OCI-LY7 (cell line): ENCODE measurements at regions not wholly inside any gene's neighbourhood (a gene's known extent, or its start where the extent isn't known, plus 50 kb on each side); places are given as distances from the start of the nearest gene placed in this dataset.

Experiments
- BruUV-seq: library from RNA; stranded (reverse); fragments of 400-500 nt; replicated peaks from 2 replicates; lab custom pipeline; 2021; lab: Mats Ljungman, UMichigan
- CTCF ChIA-PET: fragments of 300-600 bp; sonication (Branson Sonifier 250); formaldehyde crosslinking; loops from one replicate; lab custom pipeline; 2022; ENCODE audit warnings: antibody characterized with exemption; ENCODE audit not compliant: unreplicated experiment; lab: Charles Lee
- POLR2A ChIA-PET: fragments of 300-600 bp; sonication (Branson Sonifier 250); formaldehyde crosslinking; loops from one replicate; lab custom pipeline; 2022; ENCODE audit warnings: antibody characterized with exemption; lab: Charles Lee
- DNase-seq: peaks from one replicate; pipeline ENCODE4 v3.0.0-alpha.2; 2015; ENCODE audit warnings: low spot score
- H2AFZ ChIP-seq: fragments of 200-600 bp; sonication (generic), shearing (Covaris generic); 2 replicates; pipeline ENCODE4 v1.6.1; 2014; ENCODE audit warnings: mild to moderate bottlenecking, antibody characterized with exemption, low read length, moderate library complexity
- H3K27ac ChIP-seq: fragments of 200-600 bp; sonication (generic); 2 replicates; pipeline ENCODE4 v1.5.1; 2014; ENCODE audit warnings: mixed run types, low read depth, mild to moderate bottlenecking, moderate library complexity, low read length, inconsistent platforms; ENCODE audit not compliant: poor library complexity, severe bottlenecking
- H3K36me3 ChIP-seq: fragments of 200-600 bp; sonication (generic); 2 replicates; pipeline ENCODE4 v1.6.1; 2014; ENCODE audit warnings: mild to moderate bottlenecking, antibody characterized with exemption, low read length, moderate library complexity, mixed read lengths; ENCODE audit not compliant: insufficient read depth
- H3K4me1 ChIP-seq: fragments of 200-600 bp; sonication (generic); 2 replicates; pipeline ENCODE4 v1.5.1; 2014; ENCODE audit warnings: mild to moderate bottlenecking, low read length; ENCODE audit not compliant: insufficient read depth, poor library complexity, severe bottlenecking
- H3K4me2 ChIP-seq: fragments of 200-600 bp; sonication (generic); 2 replicates; pipeline ENCODE4 v1.6.1; 2014; ENCODE audit warnings: mild to moderate bottlenecking, low read length
- H3K4me3 ChIP-seq: fragments of 200-600 bp; sonication (generic); 2 replicates; pipeline ENCODE4 v1.5.1; 2014; ENCODE audit warnings: mild to moderate bottlenecking, low read depth, low read length; ENCODE audit not compliant: poor library complexity, severe bottlenecking
- H3K79me2 ChIP-seq: fragments of 200-600 bp; sonication (generic); 2 replicates; pipeline ENCODE4 v1.6.1; 2016; ENCODE audit warnings: low read depth, mild to moderate bottlenecking, low read length, moderate library complexity, mixed read lengths; ENCODE audit not compliant: insufficient read depth
- H3K9me2 ChIP-seq: fragments of 200-600 bp; sonication (generic); 2 replicates; pipeline ENCODE4 v1.6.1; 2016; ENCODE audit warnings: mild to moderate bottlenecking, low read length, mixed read lengths; ENCODE audit not compliant: insufficient read depth
- H3K9me3 ChIP-seq: fragments of 200-600 bp; sonication (generic); 2 replicates; pipeline ENCODE4 v1.6.1; 2014; ENCODE audit warnings: mild to moderate bottlenecking, mixed run types, low read length, mixed read lengths
- H4K20me1 ChIP-seq: fragments of 200-600 bp; sonication (generic); 2 replicates; pipeline ENCODE4 v1.6.1; 2014; ENCODE audit warnings: mild to moderate bottlenecking, antibody characterized with exemption, low read length, moderate library complexity, mixed read lengths; ENCODE audit not compliant: insufficient read depth
- CTCF ChIP-seq: fragments of 200-600 bp; sonication (generic); conservative IDR thresholded peaks from 2 replicates; pipeline ENCODE4 v1.5.1; 2014; ENCODE audit warnings: mild to moderate bottlenecking, antibody characterized with exemption, low read length, moderate library complexity, mixed read lengths
- EZH2phosphoT487 ChIP-seq: fragments of 200-600 bp; sonication (generic); IDR thresholded peaks from 2 replicates; pipeline ENCODE4 v1.6.1; 2018; ENCODE audit warnings: low read depth, borderline replicate concordance, mild to moderate bottlenecking, mixed run types, antibody characterized with exemption, low read length, moderate library complexity, mixed read lengths
- intact Hi-C: fragments of 100-400 bp; cut with micrococcal nuclease; formaldehyde crosslinking; loops from one replicate; pipeline ENCODE4 v1.10.0; 2022; ENCODE audit not compliant: unreplicated experiment

DNA sequence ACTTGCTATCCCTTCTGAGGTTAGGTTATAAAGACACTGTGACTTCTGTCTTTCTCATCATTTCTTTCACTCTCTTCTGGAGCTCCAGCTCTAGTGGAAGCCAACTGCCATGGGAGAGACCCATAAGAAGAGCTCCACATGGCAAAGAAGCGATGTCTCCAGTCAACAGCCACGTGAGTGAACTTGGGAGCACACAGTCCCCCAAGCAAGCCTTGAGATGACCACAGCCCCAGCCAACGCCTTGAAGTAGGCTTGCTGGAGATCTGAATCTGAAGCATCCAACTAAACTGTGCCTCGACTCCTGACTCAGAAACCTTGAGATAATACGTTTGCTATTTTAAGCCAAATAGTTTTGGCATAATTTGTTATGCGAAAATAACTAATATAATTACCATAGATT is 181.7 kb upstream of the GDF10 start:
- no TSS peak for BruUV-seq
- no peak overlapping the region for H2AFZ ChIP-seq
- no peaks in the 10 kb centered on the region for H4K20me1 ChIP-seq
- no peaks in the 10 kb centered on the region for H3K9me2 ChIP-seq
- ChIA-PET CTCF (no interaction called here), POLR2A (interaction anchor here (0.7 kb wide), 1 partner anchor 105 kb away, joined by 3 read pairs; no protein-coding TSS in a partner anchor)
- H3K4me2 ChIP-seq: no peak overlapping the region
- no peaks in the 10 kb centered on the region for H3K9me3 ChIP-seq
- no peaks in the 10 kb centered on the region for H3K4me1 ChIP-seq
- no peak for DNase-seq
- no peak overlapping the region for H3K4me3 ChIP-seq
- no peak overlapping the region for H3K27ac ChIP-seq
- no peaks in the 10 kb centered on the region for H3K79me2 ChIP-seq
- intact Hi-C loops: no loop called here
- TF ChIP-seq CTCF (no peak), EZH2phosphoT487 (no peak)
- no peaks in the 10 kb centered on the region for H3K36me3 ChIP-seq

DNA sequence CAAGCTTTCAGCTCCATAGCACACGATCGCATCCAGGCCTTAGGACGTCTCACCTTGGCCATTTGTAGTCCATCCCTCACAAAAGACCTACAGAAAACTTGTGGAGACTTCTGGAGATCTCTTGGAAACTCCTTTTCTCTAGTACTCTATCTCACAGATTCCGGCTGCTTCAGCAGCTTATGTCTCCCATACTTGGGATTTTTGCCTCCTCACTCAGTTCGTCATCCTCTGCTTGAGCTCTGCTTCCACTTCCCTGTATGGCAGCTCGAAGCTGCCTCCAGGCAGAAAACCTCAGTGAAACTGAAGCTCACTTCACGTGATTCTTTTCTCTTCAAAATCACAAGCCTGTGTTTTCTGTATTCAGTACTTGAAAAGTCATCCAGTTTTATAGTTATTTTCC is 178.7 kb upstream of the GDF10 start:
- no TSS peak for BruUV-seq

More for the DNA sequence above, 178.7 kb upstream of the GDF10 start:
- no peak for DNase-seq
- H3K27ac ChIP-seq: no peak overlapping the region
- H3K9me3 ChIP-seq: no peaks in the 10 kb centered on the region
- no peak overlapping the region for H2AFZ ChIP-seq
- no peaks in the 10 kb centered on the region for H3K79me2 ChIP-seq
- TF ChIP-seq EZH2phosphoT487 (no peak), CTCF (no peak)
- no peaks in the 10 kb centered on the region for H4K20me1 ChIP-seq
- H3K9me2 ChIP-seq: no peaks in the 10 kb centered on the region
- H3K36me3 ChIP-seq: no peaks in the 10 kb centered on the region
- H3K4me2 ChIP-seq: no peak overlapping the region
- CTCF ChIA-PET: interaction anchor here (0.8 kb wide), 1 partner anchor 51 kb away, joined by 5 read pairs; no protein-coding TSS in a partner anchor
- intact Hi-C loops: no loop called here
- H3K4me3 ChIP-seq: no peak overlapping the region
- POLR2A ChIA-PET: interaction anchor here (1.0 kb wide), 1 partner anchor 11 kb away, joined by 3 read pairs; no protein-coding TSS in a partner anchor
- H3K4me1 ChIP-seq: no peaks in the 10 kb centered on the region
